ENCODE measurements at regions not wholly inside any gene's neighbourhood (a gene's known extent, or its start where the extent isn't known, plus 50 kb on each side); places are given as distances from the start of the nearest gene placed in this dataset.

- no peak overlapping the region for H2BK15ac ChIP-seq (ENCODE audit: low read length)
- H3K9me3 ChIP-seq (ENCODE audit: insufficient read depth in 2 of 2, low read depth in 1 of 2, low read length in 1 of 2) = no peaks in the 10 kb centered on the region
- H3K36me3 ChIP-seq (ENCODE audit: control insufficient read depth in 2 of 4, insufficient read depth in 4 of 4, low read length in 3 of 4) = no peaks in the 10 kb centered on the region
- H3K9ac ChIP-seq (replicated peaks in 1 of 4; ENCODE audit: extremely low read depth in 1 of 4, low read depth in 3 of 4, low read length in 3 of 4) = no peak overlapping the region
- H3K79me2 ChIP-seq (ENCODE audit: control insufficient read depth in 1 of 2, insufficient read depth in 2 of 2, low read length in 2 of 2) = no peaks in the 10 kb centered on the region
- H3K4me2 ChIP-seq (ENCODE audit: insufficient read depth in 1 of 2, low read depth in 2 of 2, low read length in 2 of 2) = no peak overlapping the region
- H2BK5ac ChIP-seq (ENCODE audit: low read depth, low read length) = no peak overlapping the region
- ChIA-PET POLR2A (ENCODE audit: partially characterized antibody) (no interaction called here), CTCF (ENCODE audit: partially characterized antibody) (interaction anchor here (6.2 kb wide), 1 partner anchor 133 kb away, joined by 58 read pairs; no protein-coding TSS in a partner anchor)
- H4K5ac ChIP-seq (ENCODE audit: insufficient read length, low read depth, low read length) = no peak overlapping the region
- H4K91ac ChIP-seq (replicated peaks; ENCODE audit: insufficient read length, low read length) = no peak overlapping the region
- no peak overlapping the region for H3K14ac ChIP-seq (ENCODE audit: insufficient read length)
- no peak overlapping the region for H3K56ac ChIP-seq (replicated peaks; ENCODE audit: insufficient read length, low read depth, low read length)
- no peaks in the 10 kb centered on the region for H3K4me1 ChIP-seq (replicated peaks in 1 of 4; ENCODE audit: control insufficient read depth in 3 of 4, insufficient read depth in 4 of 4, low read length in 3 of 4)
- H2BK20ac ChIP-seq (ENCODE audit: low read length) = no peak overlapping the region
- no peaks in the 10 kb centered on the region for H3K27me3 ChIP-seq (replicated peaks in 1 of 4; ENCODE audit: control insufficient read depth in 3 of 4, extremely low read depth in 1 of 4, insufficient read depth in 3 of 4, low read length in 3 of 4)
- H3K23me2 ChIP-seq (ENCODE audit: low read depth, low read length) = no peaks in the 10 kb centered on the region; the same call in 1 of the 2 replicates
- H3K4ac ChIP-seq (replicated peaks; ENCODE audit: insufficient read length, low read depth, low read length) = no peak overlapping the region
- H3K23ac ChIP-seq (ENCODE audit: insufficient read length) = no peak overlapping the region
- TF ChIP-seq RXRA (IDR thresholded peaks at IDR 0.05; ENCODE audit: insufficient read depth, low read depth, low read length) (no peak), SIN3A (conservative IDR thresholded peaks at IDR 0.05 in 1 of 2, IDR thresholded peaks at IDR 0.05 in 1 of 2; ENCODE audit: low read depth in 1 of 2, low read length in 2 of 2) (no peak), CHD1 (IDR thresholded peaks at IDR 0.05; ENCODE audit: low read depth, low read length) (no peak), RFX5 (IDR thresholded peaks at IDR 0.05; ENCODE audit: borderline replicate concordance, low read depth, low read length) (no peak), CBX5 (IDR thresholded peaks at IDR 0.05; ENCODE audit: low read depth, low read length) (no peak), KDM5A (IDR thresholded peaks at IDR 0.05; ENCODE audit: low read length) (no peak), CBX8 (IDR thresholded peaks at IDR 0.05; ENCODE audit: borderline replicate concordance, low read depth, low read length) (no peak), HDAC2 (IDR thresholded peaks at IDR 0.05; ENCODE audit: borderline replicate concordance in 1 of 2, low read depth in 2 of 2, low read length in 2 of 2) (no peak), ASH2L (IDR thresholded peaks at IDR 0.05; ENCODE audit: low read length) (no peak), YY1 (IDR thresholded peaks at IDR 0.05; ENCODE audit: low read depth, low read length) (no peak), BRCA1 (IDR thresholded peaks at IDR 0.05; ENCODE audit: low read depth, low read length) (no peak), E2F6 (IDR thresholded peaks at IDR 0.05) (no peak), RNF2 (IDR thresholded peaks at IDR 0.05; ENCODE audit: borderline replicate concordance, low read depth, low read length, missing control alignments, poor library complexity, severe bottlenecking) (no peak)
- no peak for FAIRE-seq
- no peak overlapping the region for H4K8ac ChIP-seq (ENCODE audit: extremely low read depth, insufficient read depth, low read length)
- no peak overlapping the region for H3K4me3 ChIP-seq (ENCODE audit: extremely low read depth in 1 of 4, insufficient read depth in 2 of 4, low read depth in 3 of 4, low read length in 4 of 4)
- WGBS, 2 experiments (ENCODE audit: extremely low coverage in 1 of 2, insufficient coverage in 1 of 2, insufficient read length in 1 of 2, insufficient replicate concordance in 2 of 2, low coverage in 1 of 2, low lambda C conversion rate in 2 of 2, missing lambda C conversion rate in 1 of 2) = 100% methylated on average over 2 of the region's 2 CpGs; no CpG with 5 or more reads in 1 of the 2 experiments
- H3K27ac ChIP-seq (ENCODE audit: low read depth, low read length) = no peak overlapping the region; the same call in 1 of the 2 replicates
- no peak overlapping the region for H2AFZ ChIP-seq (ENCODE audit: low read length)
- H4K20me1 ChIP-seq (replicated peaks in 1 of 2; ENCODE audit: control insufficient read depth in 1 of 2, insufficient read depth in 2 of 2, low read length in 2 of 2) = no peaks in the 10 kb centered on the region
- DNase-seq (ENCODE audit: low read depth in 1 of 2, low spot score in 2 of 2) = no peak
- no peak overlapping the region for H2BK120ac ChIP-seq (replicated peaks; ENCODE audit: low read depth, low read length)
- no peaks in the 10 kb centered on the region for H3K79me1 ChIP-seq (ENCODE audit: low read depth, low read length)
- H3K18ac ChIP-seq (ENCODE audit: extremely low read depth, low read length) = no peak overlapping the region
- H2BK12ac ChIP-seq (ENCODE audit: low read depth, low read length) = no peak overlapping the region
- H2AK5ac ChIP-seq (ENCODE audit: low read depth, low read length) = no peak overlapping the region
Measured at GRCh38 chrX:13511944-13512330, 57.5 kb upstream of the EGFL6 start.

Data from H1 (cell line).